Suprapubic skin (tissue), 4 donors: ENCODE measurements at regions not wholly inside any gene's neighbourhood (a gene's known extent, or its start where the extent isn't known, plus 50 kb on each side); places are given as distances from the start of the nearest gene placed in this dataset.

Experiments
- DNase-seq, 2 donors: peaks; one replicate each; pipeline ENCODE4 v3.0.0-alpha.2; 2019; ENCODE audit warnings: low spot score in 2 of 2
- H3K27ac ChIP-seq: fragments of 200-600 bp; sonication (generic); one replicate; pipeline ENCODE4 v1.5.1; 2019
- H3K27me3 ChIP-seq: fragments of 200-600 bp; sonication (generic); one replicate; pipeline ENCODE4 v1.5.1; 2019
- H3K36me3 ChIP-seq: fragments of 200-600 bp; sonication (generic); one replicate; pipeline ENCODE4 v1.5.1; 2019
- H3K4me1 ChIP-seq: fragments of 200-600 bp; sonication (generic); one replicate; pipeline ENCODE4 v1.5.1; 2019
- H3K4me3 ChIP-seq: fragments of 200-600 bp; sonication (generic); one replicate; pipeline ENCODE4 v1.5.1; 2019; ENCODE audit warnings: mild to moderate bottlenecking
- H3K9me3 ChIP-seq: fragments of 200-600 bp; sonication (generic); one replicate; pipeline ENCODE4 v1.5.1; 2019
- EP300 ChIP-seq: sonication (generic); formaldehyde crosslinking; IDR thresholded peaks from one replicate; pipeline ENCODE4 v1.6.1; 2017; ENCODE audit warnings: antibody characterized with exemption
- POLR2A ChIP-seq, 2 donors: fragments of 450-650 bp; IDR thresholded peaks; one replicate each; pipeline ENCODE4 v1.6.1; 2017; ENCODE audit warnings: antibody characterized with exemption in 2 of 2, mild to moderate bottlenecking in 2 of 2, moderate library complexity in 2 of 2
- POLR2AphosphoS5 ChIP-seq, 3 donors: sonication (generic); formaldehyde crosslinking; IDR thresholded peaks; one replicate each; pipeline ENCODE4 v1.6.1; 2017; ENCODE audit warnings: antibody characterized with exemption in 3 of 3
- WGBS: methylation state at CpG from one replicate; pipeline ENCODE4 v1.1.5; 2018; 5-methylcytosine and 5-hydroxymethylcytosine counted together
- TF ChIP-seq, protein P1 (sequence below), 2 donors: fragments of 200-600 bp in 1 of 2; fragments of 450-650 bp in 1 of 2; sonication (generic) in 1 of 2; IDR thresholded peaks; one replicate each; pipeline ENCODE4 v1.5.1; 2016 to 2019; ENCODE audit warnings: antibody characterized with exemption in 2 of 2, mild to moderate bottlenecking in 1 of 2, moderate library complexity in 1 of 2

DNA sequence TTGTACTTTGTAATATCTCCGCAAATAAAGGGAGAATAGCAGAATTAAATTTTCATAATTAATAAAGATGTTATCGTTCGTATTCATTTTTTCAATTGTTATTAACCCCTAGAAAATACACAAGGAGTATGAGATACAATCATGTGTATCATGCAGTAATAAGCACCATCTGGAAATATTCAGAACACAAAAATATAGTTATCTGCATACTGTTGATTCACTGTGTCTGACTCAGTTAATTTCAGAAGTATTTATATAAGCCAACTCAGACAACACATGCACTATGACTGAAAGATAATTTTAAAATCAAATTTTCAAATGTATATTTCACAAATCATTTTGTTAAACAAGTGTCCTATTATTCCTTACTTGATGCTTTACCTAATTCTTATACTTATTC lies 1954.8 kb downstream of the ARAP2 start:
- no peak for DNase-seq
- Histone ChIP-seq H3K4me3 (no peak overlapping the region), H3K27ac (no peak overlapping the region), H3K27me3 (no peaks in the 10 kb centered on the region), H3K36me3 (no peaks in the 10 kb centered on the region), H3K9me3 (no peaks in the 10 kb centered on the region), H3K4me1 (no peaks in the 10 kb centered on the region)
- no peak for TF ChIP-seq POLR2A (IDR thresholded peaks at IDR 0.05)
- TF ChIP-seq POLR2AphosphoS5 (IDR thresholded peaks at IDR 0.05), result no peak
- TF ChIP-seq EP300, result no peak
- TF ChIP-seq, protein P1, sequence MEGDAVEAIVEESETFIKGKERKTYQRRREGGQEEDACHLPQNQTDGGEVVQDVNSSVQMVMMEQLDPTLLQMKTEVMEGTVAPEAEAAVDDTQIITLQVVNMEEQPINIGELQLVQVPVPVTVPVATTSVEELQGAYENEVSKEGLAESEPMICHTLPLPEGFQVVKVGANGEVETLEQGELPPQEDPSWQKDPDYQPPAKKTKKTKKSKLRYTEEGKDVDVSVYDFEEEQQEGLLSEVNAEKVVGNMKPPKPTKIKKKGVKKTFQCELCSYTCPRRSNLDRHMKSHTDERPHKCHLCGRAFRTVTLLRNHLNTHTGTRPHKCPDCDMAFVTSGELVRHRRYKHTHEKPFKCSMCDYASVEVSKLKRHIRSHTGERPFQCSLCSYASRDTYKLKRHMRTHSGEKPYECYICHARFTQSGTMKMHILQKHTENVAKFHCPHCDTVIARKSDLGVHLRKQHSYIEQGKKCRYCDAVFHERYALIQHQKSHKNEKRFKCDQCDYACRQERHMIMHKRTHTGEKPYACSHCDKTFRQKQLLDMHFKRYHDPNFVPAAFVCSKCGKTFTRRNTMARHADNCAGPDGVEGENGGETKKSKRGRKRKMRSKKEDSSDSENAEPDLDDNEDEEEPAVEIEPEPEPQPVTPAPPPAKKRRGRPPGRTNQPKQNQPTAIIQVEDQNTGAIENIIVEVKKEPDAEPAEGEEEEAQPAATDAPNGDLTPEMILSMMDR (IDR thresholded peaks at IDR 0.05), result no peak
- WGBS, result 59% methylated on average over 3 of the region's 3 CpGs

DNA sequence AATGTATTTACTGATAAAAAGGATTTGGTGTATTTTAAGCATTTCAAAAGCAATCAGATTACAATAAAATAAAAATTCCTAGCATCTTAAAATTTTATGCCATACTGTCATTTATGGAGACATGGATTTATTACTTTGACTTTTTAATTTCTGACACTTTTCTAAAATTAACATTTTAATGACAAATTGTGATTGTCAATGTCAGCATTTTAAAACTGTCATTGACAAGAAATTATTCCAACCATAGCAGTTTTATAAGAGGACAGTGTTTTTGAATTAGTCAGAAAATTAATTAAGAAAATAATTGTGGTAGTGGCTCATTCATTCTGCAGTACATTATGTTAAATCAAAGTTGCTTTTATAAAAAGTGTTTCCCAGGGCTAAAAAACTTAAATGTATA lies 1954.4 kb downstream of the ARAP2 start:
- H3K4me3 ChIP-seq, result no peak overlapping the region
- no peaks in the 10 kb centered on the region for H3K4me1 ChIP-seq
- no peaks in the 10 kb centered on the region for H3K9me3 ChIP-seq
- no peak for DNase-seq
- no peaks in the 10 kb centered on the region for H3K27me3 ChIP-seq
- no peak overlapping the region for H3K27ac ChIP-seq
- TF ChIP-seq POLR2A (IDR thresholded peaks at IDR 0.05), result no peak
- TF ChIP-seq, protein P1 (IDR thresholded peaks at IDR 0.05), result no peak
- no peak for TF ChIP-seq EP300
- TF ChIP-seq POLR2AphosphoS5 (IDR thresholded peaks at IDR 0.05), result no peak
- H3K36me3 ChIP-seq, result no peaks in the 10 kb centered on the region

DNA sequence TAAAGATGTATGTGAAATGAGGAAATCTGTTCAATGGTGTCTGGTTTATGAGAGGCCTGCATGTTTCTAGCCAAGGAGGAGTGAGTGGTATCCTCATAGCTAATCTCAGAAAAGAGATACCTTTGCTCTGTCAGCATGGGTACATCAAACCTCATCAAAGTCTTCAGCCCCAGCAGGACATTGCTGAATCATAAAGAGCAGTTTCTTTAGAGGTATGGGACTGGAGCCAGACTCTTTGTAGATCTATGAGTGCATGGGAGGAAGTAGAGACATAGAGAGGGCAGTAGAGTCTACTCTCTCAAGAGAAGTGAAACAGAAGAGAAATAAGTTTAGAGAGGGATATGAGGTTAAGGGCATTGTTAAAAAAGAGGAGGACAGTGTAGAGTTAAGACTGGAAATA lies 1950.9 kb downstream of the ARAP2 start:
- Histone ChIP-seq H3K4me3 (no peak overlapping the region), H3K4me1 (no peaks in the 10 kb centered on the region), H3K9me3 (no peaks in the 10 kb centered on the region), H3K27ac (no peak overlapping the region), H3K27me3 (no peaks in the 10 kb centered on the region), H3K36me3 (no peaks in the 10 kb centered on the region)
- no peak for DNase-seq
- TF ChIP-seq POLR2A (IDR thresholded peaks at IDR 0.05) (no peak), EP300 (no peak), POLR2AphosphoS5 (IDR thresholded peaks at IDR 0.05) (no peak)

DNA sequence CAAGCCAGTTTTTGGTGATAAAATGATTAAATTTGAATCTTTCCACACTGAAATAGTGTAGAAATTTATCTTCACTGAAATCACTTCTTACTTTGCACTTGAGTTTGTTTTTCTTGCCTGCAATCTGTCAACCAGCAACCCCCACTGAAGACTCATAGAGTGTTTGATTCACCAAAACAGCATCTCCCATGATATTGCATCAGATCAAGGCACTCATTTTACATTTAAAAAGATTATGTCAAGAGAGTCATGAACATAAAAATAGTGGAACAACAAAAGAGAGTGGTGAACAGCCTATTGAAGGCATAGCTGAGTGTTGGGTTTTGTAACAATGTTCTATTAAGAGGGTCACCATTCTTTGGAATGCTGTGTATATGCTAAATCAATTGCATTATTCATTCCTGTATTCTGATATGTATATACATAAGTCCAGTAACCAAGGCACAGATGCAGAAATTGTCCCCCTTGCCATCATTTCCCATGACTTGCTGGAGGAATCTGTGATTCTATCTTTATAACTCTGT lies 1934.9 kb downstream of the ARAP2 start:
- Histone ChIP-seq H3K27ac (no peak overlapping the region), H3K9me3 (no peaks in the 10 kb centered on the region), H3K27me3 (no peaks in the 10 kb centered on the region)

DNA sequence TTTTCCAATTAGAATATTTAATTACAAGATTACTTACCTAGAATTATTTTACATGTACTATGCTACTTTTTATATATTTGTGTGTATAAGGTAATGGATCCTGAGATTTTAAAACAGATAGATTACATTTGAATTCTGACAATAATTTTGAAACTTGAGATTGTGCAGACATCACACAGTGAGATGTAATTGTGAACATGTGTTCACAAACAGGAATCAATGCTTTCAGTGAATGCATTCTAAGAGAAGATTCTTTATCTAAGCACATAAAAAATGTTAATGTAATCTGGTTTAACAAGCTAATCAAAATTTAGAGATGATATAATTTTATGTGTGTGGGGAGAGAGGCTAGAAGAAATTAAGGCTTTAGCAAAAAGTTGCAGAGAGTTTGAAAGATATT lies 1925.5 kb downstream of the ARAP2 start:
- DNase-seq, result no peak
- Histone ChIP-seq H3K27ac (no peak overlapping the region), H3K27me3 (no peaks in the 10 kb centered on the region), H3K9me3 (peaks cover 5% of the 10 kb centered on the region), H3K36me3 (no peaks in the 10 kb centered on the region), H3K4me3 (no peak overlapping the region), H3K4me1 (no peaks in the 10 kb centered on the region)
- TF ChIP-seq EP300, result no peak
- TF ChIP-seq, protein P1 (IDR thresholded peaks at IDR 0.05), result no peak

More for the DNA sequence above, 1934.9 kb downstream of the ARAP2 start:
- Histone ChIP-seq H3K36me3 (no peaks in the 10 kb centered on the region), H3K4me1 (no peaks in the 10 kb centered on the region), H3K4me3 (no peak overlapping the region)
- no peak for DNase-seq
- TF ChIP-seq POLR2AphosphoS5 (IDR thresholded peaks at IDR 0.05), result no peak
- TF ChIP-seq EP300, result no peak
- TF ChIP-seq, protein P1 (IDR thresholded peaks at IDR 0.05), result no peak
- no peak for TF ChIP-seq POLR2A (IDR thresholded peaks at IDR 0.05)
